Progenitor cell of endocrine pancreas (in vitro differentiated cells): ENCODE measurements at regions not wholly inside any gene's neighbourhood (a gene's known extent, or its start where the extent isn't known, plus 50 kb on each side); places are given as distances from the start of the nearest gene placed in this dataset.

ENCODE experiments used
- DNase-seq: peaks from one replicate; pipeline ENCODE4 v3.0.0; 2021; ENCODE audit warnings: low spot score; ENCODE audit not compliant: unreplicated experiment
- H3K27ac Mint-ChIP-seq: 2 replicates; pipeline ENCODE4 v1.8.0; 2021; ENCODE audit warnings: mild to moderate bottlenecking, moderate library complexity, mixed read lengths
- H3K27me3 Mint-ChIP-seq: 2 replicates; pipeline ENCODE4 v1.8.0; 2021; ENCODE audit warnings: mixed read lengths
- H3K36me3 Mint-ChIP-seq: 2 replicates; pipeline ENCODE4 v1.8.0; 2022; ENCODE audit warnings: mixed read lengths; ENCODE audit not compliant: insufficient read depth
- H3K4me1 Mint-ChIP-seq: 2 replicates; pipeline ENCODE4 v1.8.0; 2021; ENCODE audit warnings: low read depth, mixed read lengths
- H3K4me3 Mint-ChIP-seq: 2 replicates; pipeline ENCODE4 v1.8.0; 2021; ENCODE audit warnings: low read depth, mild to moderate bottlenecking, moderate library complexity, mixed read lengths
- H3K9me3 Mint-ChIP-seq: 2 replicates; pipeline ENCODE4 v1.8.0; 2021; ENCODE audit warnings: low read depth, mixed read lengths
- CTCF ChIP-seq: fragments of 200-600 bp; sonication (generic); IDR thresholded peaks from one replicate; pipeline ENCODE4 v1.5.0; 2021; ENCODE audit warnings: antibody characterized with exemption, mild to moderate bottlenecking; ENCODE audit not compliant: unreplicated experiment

- H3K27ac Mint-ChIP-seq, result peak overlapping the region; percentile 91
Measured at GRCh38 chr10:33422471-33423153, 88.1 kb upstream of the NRP1 start.

GRCh38 chr10:33421789-33422462 is 87.5 kb upstream of the NRP1 start:
- DNase-seq, result no peak
- Mint-ChIP-seq H3K27ac (peak overlapping the region; percentile 91), H3K27me3 (peaks cover 3% of the 10 kb centered on the region), H3K9me3 (no peaks in the 10 kb centered on the region), H3K4me3 (no peak overlapping the region), H3K36me3 (no peaks in the 10 kb centered on the region), H3K4me1 (peaks cover 27% of the 10 kb centered on the region)
- TF ChIP-seq CTCF, result no peak

More at GRCh38 chr10:33422471-33423153, 88.1 kb upstream of the NRP1 start:
- TF ChIP-seq CTCF, result no peak
- Mint-ChIP-seq H3K36me3 (no peaks in the 10 kb centered on the region), H3K4me1 (peaks cover 27% of the 10 kb centered on the region), H3K9me3 (no peaks in the 10 kb centered on the region), H3K27me3 (peaks cover 3% of the 10 kb centered on the region), H3K4me3 (no peak overlapping the region)
- no peak for DNase-seq

GRCh38 chr10:33419311-33419710 is 84.8 kb upstream of the NRP1 start:
- Mint-ChIP-seq H3K4me1 (peaks cover 21% of the 10 kb centered on the region), H3K27ac (peak overlapping the region; percentile 6), H3K9me3 (no peaks in the 10 kb centered on the region), H3K36me3 (no peaks in the 10 kb centered on the region), H3K4me3 (no peak overlapping the region), H3K27me3 (peaks cover 3% of the 10 kb centered on the region)
- no peak for TF ChIP-seq CTCF
- no peak for DNase-seq

- no peak overlapping the region for H3K4me3 Mint-ChIP-seq
- DNase-seq, result no peak
- H3K4me1 Mint-ChIP-seq, result peaks cover 16% of the 10 kb centered on the region
- peaks cover 3% of the 10 kb centered on the region for H3K27me3 Mint-ChIP-seq
- H3K9me3 Mint-ChIP-seq, result no peaks in the 10 kb centered on the region
- H3K36me3 Mint-ChIP-seq, result no peaks in the 10 kb centered on the region
- no peak overlapping the region for H3K27ac Mint-ChIP-seq
- TF ChIP-seq CTCF, result no peak
Measured at GRCh38 chr10:33418301-33418700, 83.8 kb upstream of the NRP1 start.

GRCh38 chr10:33416691-33417090 is 82.2 kb upstream of the NRP1 start:
- Mint-ChIP-seq H3K27me3 (peaks cover 3% of the 10 kb centered on the region), H3K9me3 (no peaks in the 10 kb centered on the region), H3K4me3 (no peak overlapping the region), H3K36me3 (no peaks in the 10 kb centered on the region), H3K4me1 (peaks cover 18% of the 10 kb centered on the region), H3K27ac (no peak overlapping the region)
- TF ChIP-seq CTCF, result no peak
- no peak for DNase-seq
